Kidney epithelial cell (primary cell): ENCODE measurements at regions not wholly inside any gene's neighbourhood (a gene's known extent, or its start where the extent isn't known, plus 50 kb on each side); places are given as distances from the start of the nearest gene placed in this dataset.

ENCODE experiments used
- DNase-seq: peaks from one replicate; pipeline ENCODE4 v3.0.0-alpha.2; 2010; ENCODE audit warnings: low read depth
- H3K27me3 ChIP-seq: 2 replicates; pipeline ENCODE4 v1.6.0; 2011; ENCODE audit warnings: low read length; ENCODE audit not compliant: control insufficient read depth, insufficient read depth
- H3K36me3 ChIP-seq: 2 replicates; pipeline ENCODE4 v1.5.1; 2011; ENCODE audit warnings: low read length; ENCODE audit not compliant: control insufficient read depth, insufficient read depth
- H3K4me3 ChIP-seq: 2 replicates; pipeline ENCODE4 v1.5.1; 2011; ENCODE audit warnings: low read depth, mild to moderate bottlenecking, control low read depth, low read length
- TF ChIP-seq, protein P1 (sequence below): IDR thresholded peaks from 2 replicates; pipeline ENCODE4 v1.5.1; 2011; ENCODE audit warnings: mild to moderate bottlenecking, moderate library complexity, low read length, control low read depth, inconsistent platforms; ENCODE audit not compliant: insufficient read depth, poor library complexity, severe bottlenecking

GRCh38 chr5:4700871-4701270 is 439.3 kb upstream of the ADAMTS16 start:
- peak; percentile 10 for DNase-seq
- TF ChIP-seq, protein P1, sequence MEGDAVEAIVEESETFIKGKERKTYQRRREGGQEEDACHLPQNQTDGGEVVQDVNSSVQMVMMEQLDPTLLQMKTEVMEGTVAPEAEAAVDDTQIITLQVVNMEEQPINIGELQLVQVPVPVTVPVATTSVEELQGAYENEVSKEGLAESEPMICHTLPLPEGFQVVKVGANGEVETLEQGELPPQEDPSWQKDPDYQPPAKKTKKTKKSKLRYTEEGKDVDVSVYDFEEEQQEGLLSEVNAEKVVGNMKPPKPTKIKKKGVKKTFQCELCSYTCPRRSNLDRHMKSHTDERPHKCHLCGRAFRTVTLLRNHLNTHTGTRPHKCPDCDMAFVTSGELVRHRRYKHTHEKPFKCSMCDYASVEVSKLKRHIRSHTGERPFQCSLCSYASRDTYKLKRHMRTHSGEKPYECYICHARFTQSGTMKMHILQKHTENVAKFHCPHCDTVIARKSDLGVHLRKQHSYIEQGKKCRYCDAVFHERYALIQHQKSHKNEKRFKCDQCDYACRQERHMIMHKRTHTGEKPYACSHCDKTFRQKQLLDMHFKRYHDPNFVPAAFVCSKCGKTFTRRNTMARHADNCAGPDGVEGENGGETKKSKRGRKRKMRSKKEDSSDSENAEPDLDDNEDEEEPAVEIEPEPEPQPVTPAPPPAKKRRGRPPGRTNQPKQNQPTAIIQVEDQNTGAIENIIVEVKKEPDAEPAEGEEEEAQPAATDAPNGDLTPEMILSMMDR, result no peak
- H3K36me3 ChIP-seq, result no peaks in the 10 kb centered on the region
- H3K27me3 ChIP-seq, result no peaks in the 10 kb centered on the region
- no peak overlapping the region for H3K4me3 ChIP-seq

GRCh38 chr5:4703931-4704458 is 436.1 kb upstream of the ADAMTS16 start:
- DNase-seq, result no peak
- Histone ChIP-seq H3K27me3 (no peaks in the 10 kb centered on the region), H3K36me3 (no peaks in the 10 kb centered on the region), H3K4me3 (no peak overlapping the region)
- TF ChIP-seq, protein P1, result no peak

- TF ChIP-seq, protein P1, result no peak
- no peak for DNase-seq
- no peaks in the 10 kb centered on the region for H3K36me3 ChIP-seq
- H3K27me3 ChIP-seq, result no peaks in the 10 kb centered on the region
- no peak overlapping the region for H3K4me3 ChIP-seq
These were observed 435.2 kb upstream of the ADAMTS16 start for GRCh38 chr5:4704951-4705350.

DNA sequence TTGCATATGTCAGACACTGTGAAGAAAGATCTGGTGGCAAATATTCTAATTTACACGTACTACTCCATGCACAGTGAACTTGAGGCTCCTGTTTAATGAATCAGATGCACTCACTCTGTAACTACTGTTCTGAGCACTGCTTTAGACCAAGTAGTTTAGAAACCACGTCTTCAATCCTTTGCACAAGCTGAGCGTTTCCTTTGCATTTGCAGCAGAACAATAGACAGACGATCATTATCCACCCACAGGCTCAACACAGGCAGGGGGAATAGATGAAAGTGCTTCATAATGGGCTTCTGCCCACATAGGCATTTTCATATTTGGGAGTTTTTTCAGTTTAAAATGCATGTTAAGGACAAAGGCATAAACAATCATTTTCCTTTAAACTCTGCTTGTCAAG is 423.3 kb upstream of the ADAMTS16 start:
- TF ChIP-seq, protein P1, result no peak
- Histone ChIP-seq H3K27me3 (no peaks in the 10 kb centered on the region), H3K4me3 (no peak overlapping the region), H3K36me3 (no peaks in the 10 kb centered on the region)
- DNase-seq, result no peak

DNA sequence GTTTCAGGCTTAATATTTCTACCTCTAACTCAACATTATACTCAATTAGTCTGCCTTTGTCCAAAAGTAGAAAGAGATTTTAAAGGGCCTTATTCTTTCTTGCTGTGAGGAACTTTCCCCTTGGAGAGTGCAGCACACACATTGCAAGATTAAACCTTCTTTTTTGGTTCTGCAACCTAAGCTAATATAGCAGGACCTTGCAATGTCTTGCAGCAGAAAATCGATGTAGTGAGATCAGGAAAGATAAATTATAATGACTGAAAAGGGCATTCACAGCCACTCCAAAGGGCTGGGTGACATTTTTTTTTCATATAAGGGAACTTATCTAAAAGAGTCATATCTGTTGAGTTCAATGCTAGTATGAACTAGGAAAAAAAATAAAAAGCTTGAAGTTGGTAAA is 422.7 kb upstream of the ADAMTS16 start:
- Histone ChIP-seq H3K36me3 (no peaks in the 10 kb centered on the region), H3K4me3 (no peak overlapping the region), H3K27me3 (no peaks in the 10 kb centered on the region)
- no peak for DNase-seq
- TF ChIP-seq, protein P1, result no peak

DNA sequence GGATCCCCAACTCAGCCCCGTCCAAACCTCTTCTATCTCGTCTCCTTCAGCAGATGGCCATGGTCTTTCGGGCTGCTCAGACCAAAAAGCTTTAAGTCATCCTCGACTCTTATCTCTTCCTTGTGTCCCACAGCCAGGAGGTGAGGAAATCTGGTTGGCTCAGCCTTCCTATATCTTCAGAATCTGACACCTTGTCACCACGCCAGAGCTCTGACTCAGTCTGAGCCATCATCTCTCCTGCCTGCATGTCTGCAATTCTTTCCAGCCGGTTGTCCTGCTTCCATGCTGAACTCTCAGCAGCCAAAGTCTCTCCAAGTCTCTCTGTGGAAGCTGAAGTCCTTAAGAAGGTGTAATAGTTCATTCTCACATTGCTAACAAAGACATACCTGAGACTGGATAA is 419.3 kb upstream of the ADAMTS16 start:
- H3K27me3 ChIP-seq, result no peaks in the 10 kb centered on the region
- no peaks in the 10 kb centered on the region for H3K36me3 ChIP-seq
- DNase-seq, result no peak
- TF ChIP-seq, protein P1, result no peak
- H3K4me3 ChIP-seq, result no peak overlapping the region
